DND-41 (cell line): ENCODE measurements at regions not wholly inside any gene's neighbourhood (a gene's known extent, or its start where the extent isn't known, plus 50 kb on each side); places are given as distances from the start of the nearest gene placed in this dataset.
"Not testable (repeated sequence)": the region's sequence is repeated elsewhere in the genome, so short reads cannot be mapped to it uniquely, and the experiment has no call there.

ENCODE experiments used
- ATAC-seq: fragments of 200-7000 bp; cut with Tn5 transposase; 3 replicates; pipeline ENCODE4 v1.9.1; 2021; ENCODE audit warnings: low read depth; ENCODE audit not compliant: insufficient read depth
- DNase-seq: peaks from one replicate; pipeline ENCODE4 v3.0.0-alpha.2; 2020
- H2AFZ ChIP-seq: 2 replicates; pipeline ENCODE4 v1.6.0; 2012; ENCODE audit warnings: low read depth, low read length
- H3K27ac ChIP-seq: 2 replicates; pipeline ENCODE4 v1.5.1; 2012; ENCODE audit warnings: low read length, inconsistent platforms
- H3K27me3 ChIP-seq: fragments of 200-600 bp; sonication (generic); 2 replicates; pipeline ENCODE4 v1.6.0; 2012; ENCODE audit warnings: low read length, mild to moderate bottlenecking, inconsistent platforms; ENCODE audit not compliant: insufficient read depth, poor library complexity
- H3K36me3 ChIP-seq: 2 replicates; pipeline ENCODE4 v1.5.1; 2012; ENCODE audit warnings: low read length, inconsistent platforms; ENCODE audit not compliant: insufficient read depth
- H3K4me1 ChIP-seq: 2 replicates; pipeline ENCODE4 v1.5.1; 2012; ENCODE audit warnings: mild to moderate bottlenecking, low read length; ENCODE audit not compliant: insufficient read depth
- H3K4me2 ChIP-seq: 2 replicates; pipeline ENCODE4 v1.6.0; 2012; ENCODE audit warnings: mild to moderate bottlenecking, moderate library complexity, low read length, inconsistent platforms; ENCODE audit not compliant: insufficient read depth
- H3K4me3 ChIP-seq, 2 experiments: fragments of 200-600 bp in 1 of 2; shearing (Covaris generic) in 1 of 2; 2 replicates each; pipeline ENCODE4 v1.5.1; 2012 to 2016; ENCODE audit warnings: inconsistent platforms in 2 of 2, low read length in 2 of 2, mild to moderate bottlenecking in 2 of 2, low read depth in 1 of 2, moderate library complexity in 1 of 2
- H3K79me2 ChIP-seq: 2 replicates; pipeline ENCODE4 v1.6.0; 2012; ENCODE audit warnings: low read length, inconsistent platforms; ENCODE audit not compliant: insufficient read depth
- H3K9ac ChIP-seq: 2 replicates; pipeline ENCODE4 v1.6.0; 2012; ENCODE audit warnings: low read depth, mild to moderate bottlenecking, inconsistent platforms, low read length, moderate library complexity
- H3K9me3 ChIP-seq: 2 replicates; pipeline ENCODE4 v1.5.1; 2012; ENCODE audit warnings: low read length, moderate library complexity, mild to moderate bottlenecking, inconsistent platforms; ENCODE audit not compliant: insufficient read depth, severe bottlenecking
- H4K20me1 ChIP-seq: 2 replicates; pipeline ENCODE4 v1.6.0; 2012; ENCODE audit warnings: low read length; ENCODE audit not compliant: insufficient read depth
- CTCF ChIP-seq: IDR thresholded peaks from 2 replicates; pipeline ENCODE4 v1.5.1; 2012; ENCODE audit warnings: borderline replicate concordance, low read length, moderate library complexity, mild to moderate bottlenecking; ENCODE audit not compliant: poor library complexity, severe bottlenecking; ENCODE audit errors: extremely low read depth
- EZH2 ChIP-seq: IDR thresholded peaks from 3 replicates; pipeline ENCODE4 v1.6.1; 2012; ENCODE audit warnings: borderline replicate concordance, low read depth, mild to moderate bottlenecking, moderate library complexity, low read length, inconsistent platforms; ENCODE audit not compliant: severe bottlenecking

- Histone ChIP-seq H3K27me3 (no peaks in the 10 kb centered on the region), H3K27ac (no peak overlapping the region), H3K36me3 (no peaks in the 10 kb centered on the region), H3K4me1 (no peaks in the 10 kb centered on the region), H4K20me1 (no peaks in the 10 kb centered on the region), H3K4me3 (no peak overlapping the region), H3K9me3 (no peaks in the 10 kb centered on the region), H2AFZ (no peak overlapping the region), H3K9ac (no peak overlapping the region), H3K79me2 (no peaks in the 10 kb centered on the region), H3K4me2 (no peak overlapping the region)
- ATAC-seq (no peak), DNase-seq (no peak)
- TF ChIP-seq CTCF (no peak), EZH2 (no peak)
These were observed 593.2 kb downstream of the TMA16 start for GRCh38 chr4:164087733-164088132.

- TF ChIP-seq EZH2 = no peak
- TF ChIP-seq CTCF = no peak
- ATAC-seq = no peak
These were observed 601.0 kb downstream of the TMA16 start for GRCh38 chr4:164095313-164096110.

GRCh38 chr4:164096766-164097518, 602.5 kb downstream of the TMA16 start:
- H3K4me3 ChIP-seq = no peak overlapping the region
- H3K79me2 ChIP-seq = no peaks in the 10 kb centered on the region
- no peaks in the 10 kb centered on the region for H4K20me1 ChIP-seq
- no peaks in the 10 kb centered on the region for H3K4me1 ChIP-seq
- DNase-seq (no peak), ATAC-seq (no peak)
- no peak overlapping the region for H2AFZ ChIP-seq
- H3K27ac ChIP-seq = no peak overlapping the region
- H3K4me2 ChIP-seq = no peak overlapping the region
- H3K27me3 ChIP-seq = no peaks in the 10 kb centered on the region
- no peaks in the 10 kb centered on the region for H3K9me3 ChIP-seq
- H3K36me3 ChIP-seq = no peaks in the 10 kb centered on the region
- no peak for TF ChIP-seq EZH2
- no peak for TF ChIP-seq CTCF
- H3K9ac ChIP-seq = no peak overlapping the region

More at GRCh38 chr4:164095313-164096110, 601.0 kb downstream of the TMA16 start:
- H3K4me2 ChIP-seq = no peak overlapping the region
- no peaks in the 10 kb centered on the region for H3K36me3 ChIP-seq
- no peak overlapping the region for H3K9ac ChIP-seq
- no peak overlapping the region for H3K4me3 ChIP-seq
- H2AFZ ChIP-seq = no peak overlapping the region
- no peaks in the 10 kb centered on the region for H3K79me2 ChIP-seq
- no peaks in the 10 kb centered on the region for H3K4me1 ChIP-seq
- H3K27ac ChIP-seq = no peak overlapping the region
- no peaks in the 10 kb centered on the region for H4K20me1 ChIP-seq
- no peaks in the 10 kb centered on the region for H3K9me3 ChIP-seq
- no peaks in the 10 kb centered on the region for H3K27me3 ChIP-seq
- DNase-seq = no peak

- H3K4me3 ChIP-seq, H3K27ac ChIP-seq: not testable (repeated sequence)
These were observed 606.4 kb downstream of the TMA16 start for GRCh38 chr4:164100741-164101365.

More at GRCh38 chr4:164100741-164101365, 606.4 kb downstream of the TMA16 start:
- H3K4me2 ChIP-seq, H2AFZ ChIP-seq, H4K20me1 ChIP-seq, H3K4me1 ChIP-seq, H3K36me3 ChIP-seq, H3K79me2 ChIP-seq, H3K9me3 ChIP-seq, ATAC-seq, DNase-seq, H3K27me3 ChIP-seq, H3K9ac ChIP-seq: not testable (repeated sequence)
